HepG2 (cell line): ENCODE measurements at regions not wholly inside any gene's neighbourhood (a gene's known extent, or its start where the extent isn't known, plus 50 kb on each side); places are given as distances from the start of the nearest gene placed in this dataset.

ENCODE experiments used
- ATAC-seq: fragments of 200-7000 bp; cut with Tn5 transposase; 3 replicates; pipeline ENCODE4 v1.9.1; 2020; ENCODE audit warnings: mild to moderate bottlenecking, moderate library complexity
- BruUV-seq: library from RNA; stranded (reverse); fragments of 400-500 nt; replicated peaks from 2 replicates; lab custom pipeline; 2021; lab: Mats Ljungman, UMichigan
- CTCF ChIA-PET: fragments of 300-600 bp; formaldehyde crosslinking; extraction: SDS; loops from one replicate; lab custom pipeline; 2021; ENCODE audit warnings: low total read pairs, inconsistent platforms, low intra/inter-chr PET ratio; lab: Yijun Ruan, JAX
- POLR2A ChIA-PET: fragments of 350-600 bp; sonication (Branson Sonifier 250); formaldehyde crosslinking; loops from one replicate; lab custom pipeline; 2020; ENCODE audit warnings: antibody characterized with exemption, inconsistent platforms; lab: Yijun Ruan, JAX
- DNase-seq: peaks from one replicate; pipeline ENCODE4 v3.0.0-alpha.2; 2015; ENCODE audit warnings: low spot score
- FAIRE-seq: peaks from 3 replicates; lab custom pipeline; 2011; peaks lifted over from hg19 to GRCh38; lab: Jason Lieb, UNC
- H2AFZ ChIP-seq: one replicate; pipeline ENCODE4 v1.6.1; 2011; ENCODE audit warnings: low read length, inconsistent platforms
- H3K27ac ChIP-seq: fragments of 300-600 bp; 3 replicates; pipeline ENCODE4 v1.8.0; 2011; ENCODE audit warnings: mixed run types, mild to moderate bottlenecking, mixed read lengths, low read length, inconsistent platforms; ENCODE audit not compliant: insufficient read depth; ENCODE audit errors: extremely low read length
- H3K27me3 ChIP-seq, 2 experiments: fragments of 200-600 bp in 1 of 2; 2 replicates in 1 of 2; 3 replicates in 1 of 2; pipeline versions ENCODE4 v1.6.0 to v1.8.0; 2011; ENCODE audit warnings: low read length in 2 of 2, mild to moderate bottlenecking in 2 of 2, moderate library complexity in 2 of 2, inconsistent platforms in 1 of 2; ENCODE audit not compliant: insufficient read depth in 2 of 2, control insufficient read depth in 1 of 2
- H3K36me3 ChIP-seq, 2 experiments: fragments of 200-600 bp in 1 of 2; replicated peaks in 1 of 2; 2 replicates in 1 of 2; 3 replicates in 1 of 2; pipeline versions ENCODE4 v1.5.1 to v1.8.0; 2011; ENCODE audit warnings: low read length in 2 of 2, inconsistent platforms in 1 of 2; ENCODE audit not compliant: insufficient read depth in 2 of 2, control insufficient read depth in 1 of 2
- H3K4me1 ChIP-seq: 2 replicates; pipeline ENCODE4 v1.5.1; 2012; ENCODE audit warnings: low read length, inconsistent platforms; ENCODE audit not compliant: insufficient read depth
- H3K4me2 ChIP-seq: 2 replicates; pipeline ENCODE4 v1.6.0; 2011; ENCODE audit warnings: low read depth, low read length, inconsistent platforms
- H3K4me3 ChIP-seq, 3 experiments: fragments of 200-600 bp in 1 of 3; sonication (generic), shearing (Covaris generic) in 1 of 3; replicated peaks in 1 of 3; 2 replicates each; pipeline ENCODE4 v1.5.1; 2011 to 2016; ENCODE audit warnings: low read length in 3 of 3, inconsistent platforms in 2 of 3, low read depth in 2 of 3, mild to moderate bottlenecking in 2 of 3, control low read depth in 1 of 3, mixed read lengths in 1 of 3; ENCODE audit not compliant: insufficient read depth in 1 of 3
- H3K79me2 ChIP-seq: one replicate; pipeline ENCODE4 v1.6.1; 2011; ENCODE audit warnings: low read length, inconsistent platforms; ENCODE audit not compliant: insufficient read depth
- H3K9ac ChIP-seq: 2 replicates; pipeline ENCODE4 v1.6.0; 2011; ENCODE audit warnings: mild to moderate bottlenecking, low read depth, low read length, inconsistent platforms; ENCODE audit not compliant: insufficient read depth
- H3K9me3 ChIP-seq: 2 replicates; pipeline ENCODE4 v1.5.1; 2012; ENCODE audit warnings: mild to moderate bottlenecking, low read length
- H4K20me1 ChIP-seq: 2 replicates; pipeline ENCODE4 v1.6.0; 2011; ENCODE audit warnings: inconsistent platforms, mild to moderate bottlenecking, low read length, moderate library complexity; ENCODE audit not compliant: insufficient read depth
- BCL6 ChIP-seq: IDR thresholded peaks from 2 replicates; pipeline ENCODE4 v1.6.1; 2016; ENCODE audit warnings: missing genetic modification reagents, missing compliant biosample characterization
- CEBPB ChIP-seq: IDR thresholded peaks from 2 replicates; pipeline ENCODE4 v1.6.1; 2011; ENCODE audit warnings: low read depth, low read length, improper control_type of control experiment, borderline replicate concordance
- HDAC6 ChIP-seq: fragments of 200-600 bp; sonication (generic); IDR thresholded peaks from 2 replicates; pipeline ENCODE4 v1.7.0; 2017; ENCODE audit warnings: mild to moderate bottlenecking, antibody characterized with exemption, low read length, low read depth
- SKI ChIP-seq: fragments of 450-650 bp; IDR thresholded peaks from one replicate; pipeline ENCODE4 v1.6.1; 2018; ENCODE audit warnings: mild to moderate bottlenecking; ENCODE audit not compliant: partially characterized antibody
- ZNF12 ChIP-seq: sonication (generic); formaldehyde crosslinking; IDR thresholded peaks from 2 replicates; pipeline ENCODE4 v1.5.0; 2020; ENCODE audit warnings: missing genetic modification reagents
- WGBS: methylation state at CpG from one replicate; pipeline ENCODE4 v1.1.6; 2017; ENCODE audit warnings: low lambda C conversion rate; 5-methylcytosine and 5-hydroxymethylcytosine counted together
- in situ Hi-C: cut with HindIII; loops from 2 replicates; pipeline ENCODE4 v1.10.0; 2017; ENCODE audit warnings: low pct_unique_long_range_greater_than_20kb; ENCODE audit not compliant: extremely low pct_ligation_motif_present
- intact Hi-C: fragments of 100-400 bp; cut with micrococcal nuclease; formaldehyde crosslinking; loops from one replicate; pipeline ENCODE4 v1.10.0; 2022; ENCODE audit not compliant: unreplicated experiment
- TF ChIP-seq, protein P1 (sequence below), 2 experiments: sonication (generic) in 1 of 2; formaldehyde crosslinking in 1 of 2; IDR thresholded peaks; 2 replicates each; pipeline versions ENCODE4 v1.4.0 to v1.6.1; 2018 to 2020; ENCODE audit warnings: missing genetic modification reagents in 2 of 2, borderline replicate concordance in 1 of 2, low read depth in 1 of 2, mild to moderate bottlenecking in 1 of 2, missing biosample characterization in 1 of 2

DNA sequence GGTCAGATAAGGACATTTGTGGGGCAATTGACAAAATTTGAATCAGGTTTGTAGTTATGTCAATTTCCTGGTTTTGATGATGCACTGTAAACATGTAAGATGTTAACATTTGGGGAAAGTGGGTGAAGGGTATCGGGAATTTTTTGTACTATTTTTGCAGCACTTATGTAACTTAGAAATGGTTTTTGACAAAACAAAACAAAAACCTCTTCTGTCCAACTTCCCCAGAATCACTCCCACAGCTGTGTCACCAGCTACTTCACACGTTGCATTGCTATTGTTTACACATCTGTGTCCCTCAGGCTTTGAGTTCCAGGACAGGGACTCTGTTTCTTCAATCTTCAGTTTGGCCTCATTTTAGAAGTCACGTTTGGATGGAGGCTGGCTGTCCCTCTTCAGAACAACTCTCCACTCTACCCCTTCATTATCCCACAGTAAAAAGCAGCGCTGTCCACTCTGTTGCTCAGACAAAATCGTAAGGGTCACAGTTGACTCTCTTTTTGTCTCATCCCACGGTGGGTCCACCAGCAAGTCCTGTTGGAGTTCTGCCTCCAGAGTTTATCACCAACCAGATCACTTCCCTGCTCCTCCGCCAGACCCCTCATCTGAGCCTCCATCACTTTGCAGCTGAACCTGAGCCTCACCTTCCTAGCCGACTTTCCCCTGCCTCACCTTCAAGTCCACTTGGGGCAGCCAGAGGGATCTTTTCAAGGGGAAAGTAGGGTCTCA is 63.2 kb downstream of the NENF start (continued):
- TF ChIP-seq, protein P1, sequence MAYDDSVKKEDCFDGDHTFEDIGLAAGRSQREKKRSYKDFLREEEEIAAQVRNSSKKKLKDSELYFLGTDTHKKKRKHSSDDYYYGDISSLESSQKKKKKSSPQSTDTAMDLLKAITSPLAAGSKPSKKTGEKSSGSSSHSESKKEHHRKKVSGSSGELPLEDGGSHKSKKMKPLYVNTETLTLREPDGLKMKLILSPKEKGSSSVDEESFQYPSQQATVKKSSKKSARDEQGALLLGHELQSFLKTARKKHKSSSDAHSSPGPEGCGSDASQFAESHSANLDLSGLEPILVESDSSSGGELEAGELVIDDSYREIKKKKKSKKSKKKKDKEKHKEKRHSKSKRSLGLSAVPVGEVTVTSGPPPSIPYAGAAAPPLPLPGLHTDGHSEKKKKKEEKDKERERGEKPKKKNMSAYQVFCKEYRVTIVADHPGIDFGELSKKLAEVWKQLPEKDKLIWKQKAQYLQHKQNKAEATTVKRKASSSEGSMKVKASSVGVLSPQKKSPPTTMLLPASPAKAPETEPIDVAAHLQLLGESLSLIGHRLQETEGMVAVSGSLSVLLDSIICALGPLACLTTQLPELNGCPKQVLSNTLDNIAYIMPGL (CRISPR knock-in tag; IDR thresholded peaks at IDR 0.05; ENCODE audit: borderline replicate concordance in 1 of 2, low read depth in 1 of 2) = no peak

- Histone ChIP-seq H3K9ac (no peak overlapping the region), H4K20me1 (no peaks in the 10 kb centered on the region), H2AFZ (no peak overlapping the region), H3K79me2 (no peaks in the 10 kb centered on the region), H3K4me3 (no peak overlapping the region), H3K36me3 (no peaks in the 10 kb centered on the region), H3K27me3 (peaks cover 4 to 43% of the 10 kb centered on the region in 2 experiments; a peak in 3 of 5 replicates), H3K4me2 (no peak overlapping the region), H3K4me1 (peaks cover 28% of the 10 kb centered on the region), H3K9me3 (no peaks in the 10 kb centered on the region), H3K27ac (no peak overlapping the region)
- no TSS peak for BruUV-seq
- FAIRE-seq = no peak
- no peak for DNase-seq
- intact Hi-C loops (no loop called here), in situ Hi-C loops (no loop called here)
- ChIA-PET POLR2A (no interaction called here), CTCF (no interaction called here)
- 22% methylated on average over 4 of the region's 4 CpGs for WGBS
- ATAC-seq = peak; percentile 26; the same call in 1 of the 3 replicates
- TF ChIP-seq HDAC6 (no peak), BCL6 (CRISPR knock-in tag) (peak; percentile 24; the same call in 1 of the 2 replicates), ZNF12 (CRISPR knock-in tag) (peak; percentile 98), SKI (peak; percentile 47), CEBPB (peak; percentile 53; the same call in 1 of the 2 replicates)
These were observed 64.0 kb downstream of the NENF start for GRCh38 chr1:212496682-212497081.
